K562 (cell line): ENCODE measurements at regions not wholly inside any gene's neighbourhood (a gene's known extent, or its start where the extent isn't known, plus 50 kb on each side); places are given as distances from the start of the nearest gene placed in this dataset.
A peak's percentile ranks its signal among the peaks of the same experiment; 100 is the strongest.

Experiments
- ATAC-seq: fragments of 200-7000 bp; cut with Tn5 transposase; 3 replicates; pipeline ENCODE4 v1.9.1; 2020; ENCODE audit warnings: moderate library complexity
- BruUV-seq: library from RNA; stranded (reverse); fragments of 400-500 nt; replicated peaks from 2 replicates; lab custom pipeline; 2021; lab: Mats Ljungman, UMichigan
- CTCF ChIA-PET: fragments of 300-600 bp; formaldehyde crosslinking; extraction: SDS; loops from one replicate; lab custom pipeline; 2021; ENCODE audit warnings: low intra/inter-chr PET ratio; lab: Yijun Ruan, JAX
- POLR2A ChIA-PET: fragments of 300-600, 350-650 bp; sonication (Branson Sonifier 250); formaldehyde crosslinking; extraction: SDS; loops from one replicate; lab custom pipeline; 2021; ENCODE audit warnings: antibody characterized with exemption, inconsistent platforms; lab: Yijun Ruan, JAX
- DNase-seq, 4 experiments: peaks; one replicate each; pipeline versions ENCODE4 v3.0.0 to v3.0.0-alpha.2; 2011 to 2018; ENCODE audit warnings: low spot score in 3 of 4, mixed read lengths in 3 of 4; ENCODE audit errors: extremely low read depth in 1 of 4
- FAIRE-seq: peaks from 2 replicates; lab custom pipeline; 2011; peaks lifted over from hg19 to GRCh38; lab: Jason Lieb, UNC
- H2AFZ ChIP-seq: 2 replicates; pipeline ENCODE4 v1.6.0; 2011; ENCODE audit warnings: low read depth, low read length, control low read depth, inconsistent platforms
- H3K27ac ChIP-seq: fragments of 200-600 bp; 3 replicates; pipeline ENCODE4 v1.8.0; 2011; ENCODE audit warnings: low read depth, mild to moderate bottlenecking, control low read depth, inconsistent platforms, low read length, moderate library complexity, mixed read lengths; ENCODE audit errors: extremely low read depth
- H3K27me3 ChIP-seq, 2 experiments: fragments of 300-600 bp in 1 of 2; 2 replicates in 1 of 2; 3 replicates in 1 of 2; pipeline versions ENCODE4 v1.6.0 to v1.8.0; 2011; ENCODE audit warnings: inconsistent platforms in 2 of 2, low read length in 2 of 2, mild to moderate bottlenecking in 1 of 2, mixed read lengths in 1 of 2, moderate library complexity in 1 of 2; ENCODE audit not compliant: control insufficient read depth in 2 of 2, insufficient read depth in 2 of 2
- H3K36me3 ChIP-seq: fragments of 300-600 bp; 3 replicates; pipeline ENCODE4 v1.8.0; 2011; ENCODE audit warnings: mild to moderate bottlenecking, low read length, inconsistent platforms; ENCODE audit not compliant: control insufficient read depth, insufficient read depth
- H3K4me1 ChIP-seq, 2 experiments: fragments of 200-600 bp in 1 of 2; replicated peaks in 1 of 2; 2 replicates in 1 of 2; 3 replicates in 1 of 2; pipeline versions ENCODE4 v1.5.1 to v1.8.0; 2011; ENCODE audit warnings: inconsistent platforms in 2 of 2, low read length in 2 of 2, mild to moderate bottlenecking in 1 of 2, mixed read lengths in 1 of 2, moderate library complexity in 1 of 2; ENCODE audit not compliant: control insufficient read depth in 2 of 2, insufficient read depth in 2 of 2
- H3K4me2 ChIP-seq: 2 replicates; pipeline ENCODE4 v1.6.1; 2011; ENCODE audit warnings: low read length, control low read depth, inconsistent platforms, mixed read lengths; ENCODE audit not compliant: insufficient read depth
- H3K4me3 ChIP-seq: fragments of 200-600 bp; sonication (generic), shearing (Covaris generic); 2 replicates; pipeline ENCODE4 v1.5.1; 2016; ENCODE audit warnings: control low read depth, inconsistent platforms
- H3K79me2 ChIP-seq: fragments of 200-600 bp; 3 replicates; pipeline ENCODE4 v1.8.0; 2011; ENCODE audit warnings: low read length, inconsistent platforms; ENCODE audit not compliant: control insufficient read depth, insufficient read depth
- H3K9ac ChIP-seq, 2 experiments: 2 replicates each; pipeline versions ENCODE4 v1.6.0 to v1.6.1; 2011; ENCODE audit warnings: low read depth in 2 of 2, low read length in 2 of 2, control low read depth in 1 of 2, inconsistent platforms in 1 of 2, mild to moderate bottlenecking in 1 of 2, mixed read lengths in 1 of 2; ENCODE audit not compliant: insufficient read depth in 1 of 2
- H3K9me1 ChIP-seq: one replicate; pipeline ENCODE4 v1.6.0; 2011; ENCODE audit warnings: inconsistent platforms, mild to moderate bottlenecking, low read length, moderate library complexity; ENCODE audit not compliant: control insufficient read depth, insufficient read depth
- H3K9me3 ChIP-seq: replicated peaks from 2 replicates; pipeline ENCODE4 v1.5.1; 2011; ENCODE audit warnings: low read depth, low read length, inconsistent platforms; ENCODE audit not compliant: control insufficient read depth, insufficient read depth
- H4K20me1 ChIP-seq: replicated peaks from 2 replicates; pipeline ENCODE4 v1.6.1; 2011; ENCODE audit warnings: low read length, inconsistent platforms, mixed read lengths; ENCODE audit not compliant: control insufficient read depth, insufficient read depth
- CREB3 ChIP-seq: fragments of 450-650 bp; conservative IDR thresholded peaks from 2 replicates; pipeline ENCODE4 v1.6.1; 2016; ENCODE audit warnings: missing genetic modification characterization, low read depth, mild to moderate bottlenecking, missing compliant biosample characterization, moderate library complexity
- IRF9 ChIP-seq: fragments of 450-650 bp; IDR thresholded peaks from 2 replicates; pipeline ENCODE4 v1.6.1; 2016; ENCODE audit warnings: missing biosample characterization, missing genetic modification characterization
- SMAD4 ChIP-seq: fragments of 250-450 bp; sonication (Bioruptor Pico); conservative IDR thresholded peaks from 2 replicates; pipeline ENCODE4 v1.8.0; 2021; ENCODE audit warnings: inconsistent platforms, mild to moderate bottlenecking, moderate library complexity
- ZFP36 ChIP-seq: fragments of 150-350 bp; IDR thresholded peaks from 2 replicates; pipeline ENCODE4 v1.6.1; 2018; ENCODE audit warnings: low read length, low read depth; ENCODE audit not compliant: partially characterized antibody
- ZNF280A ChIP-seq: fragments of 450-650 bp; IDR thresholded peaks from 2 replicates; pipeline ENCODE4 v1.6.1; 2018; ENCODE audit warnings: mild to moderate bottlenecking, low read depth; ENCODE audit not compliant: partially characterized antibody
- ZNF431 ChIP-seq: sonication (generic); formaldehyde crosslinking; IDR thresholded peaks from 2 replicates; pipeline ENCODE4 v1.8.0; 2022; ENCODE audit warnings: mild to moderate bottlenecking, missing genetic modification reagents
- ZNF766 ChIP-seq: fragments of 200-800 bp; sonication (Bioruptor generic); conservative IDR thresholded peaks from 2 replicates; pipeline ENCODE4 v1.6.1; 2016; ENCODE audit warnings: missing genetic modification characterization, missing compliant biosample characterization
- WGBS: fragments of 100-300 bp; shearing (Covaris generic); methylation state at CpG from one replicate; pipeline ENCODE4 v1.1.6; 2016; ENCODE audit warnings: low coverage, mixed read lengths; ENCODE audit not compliant: insufficient coverage; ENCODE audit errors: missing lambda C conversion rate; 5-methylcytosine and 5-hydroxymethylcytosine counted together
- in situ Hi-C: fragments of 300-500 bp; cut with MboI; formaldehyde crosslinking; loops from 4 replicates; pipeline ENCODE4 v1.15.0; 2018; ENCODE audit warnings: inconsistent platforms, mixed read lengths
- intact Hi-C: fragments of 100-400 bp; cut with micrococcal nuclease; formaldehyde crosslinking; loops from 2 replicates; pipeline ENCODE4 v1.14.2; 2022

- no peak for ATAC-seq
- POLR2A ChIA-PET: interaction anchor here (1.7 kb wide), 1 partner anchor 26 kb away, joined by 4 read pairs; no protein-coding TSS in a partner anchor
- H3K79me2 ChIP-seq: no peaks in the 10 kb centered on the region
- H3K27me3 ChIP-seq: no peaks in the 10 kb centered on the region
- no peaks in the 10 kb centered on the region; the same call in 1 of the 2 replicates for H3K9me3 ChIP-seq
- H3K9me1 ChIP-seq: no peaks in the 10 kb centered on the region
- no peak overlapping the region for H3K4me3 ChIP-seq
- FAIRE-seq: no peak
- BruUV-seq: no TSS peak
- intact Hi-C loops: no loop called here
- H3K36me3 ChIP-seq: no peaks in the 10 kb centered on the region
- CTCF ChIA-PET: no interaction called here
- no peak overlapping the region for H3K27ac ChIP-seq
- H3K9ac ChIP-seq: no peak overlapping the region
- no peak overlapping the region for H3K4me2 ChIP-seq
- H2AFZ ChIP-seq: no peak overlapping the region
- no peaks in the 10 kb centered on the region for H3K4me1 ChIP-seq
- no peaks in the 10 kb centered on the region for H4K20me1 ChIP-seq
- DNase-seq: no peak
- TF ChIP-seq ZNF431 (CRISPR knock-in tag): peak; percentile 93
- TF ChIP-seq SMAD4: no peak
- no peak for TF ChIP-seq IRF9
- TF ChIP-seq CREB3 (tag): no peak
- no peak for TF ChIP-seq ZNF280A
- TF ChIP-seq ZFP36: peak; percentile 43
- TF ChIP-seq ZNF766 (CRISPR knock-in tag): no peak
- in situ Hi-C loops: no loop called here
- WGBS: 0% methylated on average over 2 of the region's 2 CpGs
Measured at GRCh38 chr6:144862769-144863168, 577.6 kb downstream of the UTRN start.
